SK-N-DZ (cell line): ENCODE measurements at regions not wholly inside any gene's neighbourhood (a gene's known extent, or its start where the extent isn't known, plus 50 kb on each side); places are given as distances from the start of the nearest gene placed in this dataset.

Experiments
- DNase-seq: peaks from one replicate; pipeline ENCODE4 v3.0.0-alpha.2; 2015; ENCODE audit warnings: low spot score

DNA sequence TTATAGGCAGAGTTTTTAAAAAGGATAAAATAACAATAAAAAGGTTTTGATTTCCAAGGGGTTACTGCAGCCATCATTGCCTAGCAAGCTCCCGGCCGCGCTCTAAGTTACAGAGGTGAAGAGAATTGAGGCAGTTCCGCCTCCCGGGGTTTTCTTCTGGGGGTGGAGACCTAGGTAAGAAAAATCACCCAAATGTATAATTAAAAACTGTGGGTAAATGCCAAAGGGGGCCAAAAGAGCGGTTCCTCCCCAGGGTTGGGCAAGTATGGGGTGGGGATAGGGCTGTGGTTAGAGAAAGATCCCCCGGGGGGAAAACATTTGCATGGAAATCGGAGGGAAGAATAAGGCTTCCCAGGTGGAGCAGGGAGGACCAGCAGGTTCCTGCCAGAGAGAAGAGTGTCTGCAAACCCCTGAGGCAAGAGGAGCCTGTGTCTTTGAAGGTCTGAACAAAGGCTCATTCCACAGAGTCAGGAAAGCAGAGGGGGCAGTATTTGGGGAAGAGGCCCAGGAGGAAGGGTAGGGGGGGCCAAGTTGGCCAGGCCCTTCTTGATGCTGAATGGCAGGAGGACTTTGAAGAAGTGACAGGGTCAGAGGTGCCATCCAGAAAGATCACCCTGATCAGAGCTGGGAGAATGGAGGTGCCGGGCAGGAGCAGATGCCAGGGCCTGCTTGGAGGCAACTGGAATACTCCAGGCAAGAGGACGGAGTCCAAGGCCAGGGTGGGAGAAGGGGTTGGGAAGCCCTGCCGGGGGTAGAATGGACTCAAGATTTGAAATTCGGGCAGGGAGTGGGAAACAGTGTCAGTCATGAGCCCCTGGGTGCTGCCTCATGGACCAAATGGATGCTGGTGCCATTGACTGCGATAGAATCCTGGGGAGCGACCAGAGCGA lies 152.9 kb upstream of the RGMA start:
- DNase-seq = no peak

DNA sequence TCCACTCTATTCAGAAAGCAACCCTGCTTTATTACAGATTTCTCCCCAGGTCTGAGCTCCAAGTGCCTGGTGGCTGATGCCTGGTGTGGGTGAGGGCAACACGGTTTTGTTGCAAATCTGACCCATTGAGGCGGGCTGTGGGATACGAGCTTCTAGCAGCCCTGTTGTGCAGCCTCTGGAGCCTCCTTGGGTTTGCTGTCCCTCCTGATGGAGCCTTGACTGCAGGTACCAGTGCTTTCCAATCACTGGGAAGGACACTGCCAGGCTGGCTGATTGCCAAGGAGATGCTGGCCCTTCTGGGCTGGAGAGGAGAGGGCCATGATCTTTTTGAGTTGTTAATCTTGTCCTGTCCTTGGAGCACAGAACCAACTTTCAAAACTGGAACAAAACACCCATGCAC lies 151.0 kb upstream of the RGMA start:
- DNase-seq = no peak

DNA sequence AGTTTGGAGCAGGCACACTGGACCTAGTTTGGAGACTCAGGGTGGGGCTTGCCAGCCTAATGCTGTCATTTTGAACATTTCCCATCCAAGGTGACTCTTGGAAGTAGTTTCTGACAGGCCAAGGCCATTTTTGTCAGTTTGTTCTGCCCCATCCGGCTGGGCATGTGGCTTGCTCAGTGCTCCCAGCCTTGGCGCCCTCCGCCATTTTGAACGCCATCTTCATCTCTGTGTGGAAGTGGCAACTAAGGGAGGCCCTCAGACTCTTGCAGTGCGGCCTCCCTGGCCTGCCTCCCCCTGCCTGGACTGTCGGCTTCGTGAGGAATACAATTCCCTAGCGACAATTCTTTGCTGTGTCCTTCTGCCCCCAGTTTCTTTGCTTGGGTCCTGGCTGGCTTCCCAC lies 150.6 kb upstream of the RGMA start:
- no peak for DNase-seq

DNA sequence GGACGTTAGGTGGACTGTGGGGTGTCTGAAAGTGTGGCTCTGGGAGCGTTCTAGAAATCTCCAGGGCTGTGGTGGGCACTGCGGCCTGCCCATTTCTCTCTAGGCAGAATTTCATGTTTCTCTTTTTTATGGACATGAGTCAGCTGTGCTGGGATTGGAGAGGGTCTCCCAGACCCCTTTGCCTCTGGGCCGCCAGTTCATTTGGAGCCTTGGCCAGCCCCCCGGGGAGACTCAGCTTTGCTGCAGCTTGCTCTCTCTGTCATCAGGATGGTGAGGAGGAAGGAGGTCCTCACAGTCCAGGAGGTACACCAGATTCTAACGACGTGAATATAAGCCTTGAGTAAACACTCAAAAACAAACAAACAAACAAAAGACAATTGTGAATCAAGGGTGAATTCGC lies 149.6 kb upstream of the RGMA start:
- no peak for DNase-seq

DNA sequence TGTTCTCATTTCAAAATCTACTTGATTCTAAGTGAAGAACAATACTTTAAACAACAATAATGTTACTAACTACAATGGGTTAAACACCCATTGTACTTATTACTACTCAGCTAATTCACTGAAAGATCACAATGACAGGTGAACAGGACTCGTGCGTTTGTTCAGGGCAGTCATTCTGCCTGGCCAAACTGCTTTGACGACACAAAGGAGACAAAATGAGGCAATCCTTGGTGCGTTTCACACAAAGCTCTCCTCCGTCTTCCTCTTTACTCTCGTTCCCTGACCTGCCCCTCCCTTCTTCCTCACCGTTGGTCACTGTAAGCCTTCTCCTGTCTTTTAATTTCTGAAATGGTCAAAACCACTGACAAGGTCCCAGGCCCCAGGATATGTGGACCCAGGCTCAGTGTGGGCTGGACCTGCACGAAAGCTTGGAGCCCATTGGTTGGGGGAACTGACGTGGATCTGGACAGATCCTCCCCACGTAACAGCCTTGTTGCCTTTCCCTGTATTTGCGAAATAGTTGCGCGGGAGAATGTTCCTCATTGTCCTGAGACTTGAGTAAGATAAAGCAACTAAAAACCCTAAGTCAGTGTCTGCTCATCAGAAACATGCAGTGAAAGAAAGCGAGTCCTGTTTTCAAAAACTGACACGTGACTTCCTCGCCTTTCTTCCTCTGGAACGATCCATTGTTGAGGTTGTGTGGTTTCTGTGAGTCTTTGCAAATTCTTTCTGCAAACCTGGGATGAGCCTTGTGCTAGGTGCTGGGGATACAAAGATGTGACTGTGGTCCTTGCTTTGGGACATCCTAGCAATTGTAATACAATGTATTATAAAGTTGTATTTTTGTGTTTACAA lies 147.1 kb upstream of the RGMA start:
- DNase-seq = no peak

DNA sequence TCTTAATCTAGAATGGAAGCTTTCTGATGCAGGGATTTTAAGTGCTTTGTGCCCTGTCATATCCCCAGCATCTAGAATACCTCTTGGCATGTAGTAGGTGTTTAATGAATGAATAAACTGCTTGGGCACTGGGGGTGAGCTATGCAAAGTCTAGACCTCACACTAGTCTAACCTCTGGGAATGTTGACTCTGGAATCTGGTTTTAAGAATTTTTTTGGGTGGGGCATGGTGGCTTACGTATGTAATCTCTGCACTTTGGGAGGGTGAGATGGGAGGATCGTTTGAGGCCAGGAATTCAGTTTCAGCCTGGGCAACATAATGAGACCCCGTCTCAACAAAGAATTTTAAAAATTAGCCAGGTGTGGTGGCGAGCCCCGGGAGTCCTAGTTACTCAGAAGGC lies 146.3 kb upstream of the RGMA start:
- no peak for DNase-seq

DNA sequence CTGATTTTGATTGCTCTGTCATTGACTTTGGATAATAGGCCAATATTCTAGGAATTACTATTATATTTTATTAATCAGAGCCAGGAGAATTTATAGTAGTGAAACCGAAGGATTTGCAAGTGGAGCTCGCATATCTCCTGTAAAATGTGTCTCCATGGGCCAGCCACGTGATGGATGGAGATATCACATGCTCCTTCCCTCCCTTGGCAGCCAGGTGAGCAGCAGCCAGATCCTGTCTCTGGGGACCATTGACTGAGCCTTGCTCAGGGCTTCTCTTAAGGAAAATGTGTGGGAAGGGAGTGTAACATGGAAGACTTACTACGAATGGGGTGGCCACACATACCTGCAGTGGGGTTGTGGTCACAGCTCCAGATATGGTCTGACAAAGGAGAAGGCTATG lies 144.7 kb upstream of the RGMA start:
- DNase-seq = no peak

DNA sequence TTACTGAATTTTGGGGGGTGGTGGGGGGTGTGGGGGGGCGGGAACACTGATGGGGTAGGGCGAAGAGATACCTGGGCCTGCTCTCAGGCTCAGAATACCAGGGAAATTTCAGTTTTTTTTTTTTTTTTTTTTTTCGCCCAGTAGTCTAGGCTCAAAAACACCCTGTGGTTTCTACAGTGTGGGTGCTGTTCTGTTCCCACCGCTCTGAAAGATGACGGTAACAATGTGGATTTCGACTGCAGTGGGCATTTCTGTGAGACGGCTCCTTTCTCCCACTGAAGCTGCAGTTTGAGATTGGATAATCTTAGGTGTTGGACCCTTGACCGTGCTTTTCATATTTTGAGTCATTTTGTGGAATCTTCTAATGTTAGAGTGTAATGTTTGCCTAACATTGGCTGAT lies 143.8 kb upstream of the RGMA start:
- DNase-seq = no peak

DNA sequence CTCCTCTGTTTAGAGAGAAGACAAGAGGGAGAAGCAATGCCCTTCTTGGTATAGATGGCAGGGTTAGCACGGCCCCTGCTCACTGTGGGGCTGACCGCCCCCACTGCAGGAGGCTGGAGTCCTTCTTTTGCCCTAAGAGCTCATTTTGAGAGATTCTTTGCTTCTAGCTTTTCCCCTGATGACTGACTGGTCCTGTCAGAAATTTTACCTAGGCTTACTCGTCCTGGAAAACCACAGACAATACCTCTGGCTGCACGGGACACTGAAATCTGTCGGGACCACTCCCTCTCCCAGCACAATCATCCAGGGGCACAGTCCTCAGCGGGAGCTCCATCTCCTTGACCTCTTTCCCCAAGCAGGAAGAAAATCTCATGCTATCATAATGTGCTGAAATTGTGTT lies 143.0 kb upstream of the RGMA start:
- DNase-seq = no peak

DNA sequence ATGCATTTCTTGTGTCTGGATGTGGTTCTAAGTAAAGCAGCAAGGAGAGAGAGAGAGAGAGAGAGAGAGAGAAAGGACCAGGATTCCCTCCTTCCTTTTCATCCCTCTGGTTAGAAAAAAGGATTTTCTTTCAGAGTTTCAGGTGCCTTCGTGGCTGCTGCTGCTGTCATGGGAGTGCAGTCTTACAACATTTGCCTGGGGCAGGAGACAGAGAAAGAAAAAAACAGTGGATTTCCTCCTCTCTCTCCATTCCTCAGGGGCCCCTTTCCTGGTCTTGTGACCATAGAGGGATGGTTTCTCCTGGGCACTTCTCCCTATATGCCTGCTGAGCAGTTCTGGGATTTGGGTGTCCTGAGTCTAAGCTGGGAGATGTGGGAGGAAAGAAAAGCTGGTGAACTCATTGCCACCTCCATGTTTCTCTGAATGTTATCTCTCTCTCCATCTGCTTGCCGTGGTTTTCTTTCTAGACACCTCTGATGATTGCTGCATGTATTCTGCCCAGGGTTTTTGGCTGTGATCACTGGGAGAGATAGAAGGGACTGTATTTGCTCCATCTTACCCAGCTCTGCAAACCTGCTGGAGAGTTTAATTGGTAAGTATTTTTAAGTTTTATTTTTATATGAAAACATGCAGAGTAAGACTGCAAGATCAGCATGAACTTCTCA lies 142.4 kb upstream of the RGMA start:
- no peak for DNase-seq

DNA sequence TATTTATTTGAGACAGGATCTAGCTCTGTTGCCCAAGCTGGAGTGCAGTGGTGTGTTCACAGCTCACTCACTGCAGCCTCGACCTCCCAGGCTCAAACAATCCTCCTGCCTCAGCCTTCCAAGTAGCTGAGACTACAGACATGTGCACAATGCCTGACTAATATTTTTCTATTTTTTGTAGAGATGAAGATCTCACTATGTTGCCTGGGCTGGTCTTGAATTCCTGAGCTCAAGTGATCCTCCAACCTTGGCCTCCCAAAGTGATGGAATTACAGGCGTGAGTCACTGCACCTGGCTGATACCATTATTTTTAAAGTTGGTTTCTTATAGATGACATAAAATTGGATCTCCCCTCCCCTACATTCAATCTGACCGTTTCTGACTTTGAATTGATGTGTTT lies 139.5 kb upstream of the RGMA start:
- no peak for DNase-seq

DNA sequence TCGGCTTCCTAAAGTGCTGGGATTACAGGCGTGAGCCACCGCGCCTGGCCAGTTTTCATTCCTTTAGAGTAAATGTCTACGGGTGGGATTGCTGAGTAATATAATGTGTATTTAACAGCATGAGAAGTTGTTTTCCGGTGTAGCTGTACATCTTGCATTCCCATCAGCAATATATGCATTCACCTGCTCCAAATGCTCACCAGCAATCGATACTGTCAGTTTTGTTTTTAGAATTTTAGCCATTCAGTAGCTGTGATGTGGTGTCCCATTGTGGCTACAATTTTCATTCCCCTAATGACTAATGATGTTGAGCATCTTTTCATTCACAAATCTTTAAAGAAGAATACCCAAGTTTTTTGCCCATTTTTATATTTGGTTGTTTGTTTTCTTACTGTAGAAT lies 134.8 kb upstream of the RGMA start:
- no peak for DNase-seq

DNA sequence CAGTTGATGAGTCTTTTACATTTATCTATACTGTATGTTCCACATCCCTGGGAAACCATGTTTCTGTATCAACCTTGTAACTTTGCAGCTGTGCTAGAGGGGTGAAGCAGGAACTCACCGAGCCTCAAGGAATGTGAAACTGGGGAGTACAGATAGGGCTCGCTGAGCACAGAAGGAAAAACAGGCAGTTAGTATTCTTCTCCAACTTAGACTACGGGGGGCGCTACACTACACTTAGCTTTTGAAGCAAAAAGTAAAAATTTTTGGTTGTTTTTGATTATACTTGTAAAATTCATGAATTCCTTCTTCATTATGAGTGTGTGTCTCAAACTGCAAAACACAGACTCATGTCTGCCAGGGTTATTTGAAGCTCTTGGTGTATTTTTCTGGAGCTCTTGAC lies 132.7 kb upstream of the RGMA start:
- DNase-seq = no peak

DNA sequence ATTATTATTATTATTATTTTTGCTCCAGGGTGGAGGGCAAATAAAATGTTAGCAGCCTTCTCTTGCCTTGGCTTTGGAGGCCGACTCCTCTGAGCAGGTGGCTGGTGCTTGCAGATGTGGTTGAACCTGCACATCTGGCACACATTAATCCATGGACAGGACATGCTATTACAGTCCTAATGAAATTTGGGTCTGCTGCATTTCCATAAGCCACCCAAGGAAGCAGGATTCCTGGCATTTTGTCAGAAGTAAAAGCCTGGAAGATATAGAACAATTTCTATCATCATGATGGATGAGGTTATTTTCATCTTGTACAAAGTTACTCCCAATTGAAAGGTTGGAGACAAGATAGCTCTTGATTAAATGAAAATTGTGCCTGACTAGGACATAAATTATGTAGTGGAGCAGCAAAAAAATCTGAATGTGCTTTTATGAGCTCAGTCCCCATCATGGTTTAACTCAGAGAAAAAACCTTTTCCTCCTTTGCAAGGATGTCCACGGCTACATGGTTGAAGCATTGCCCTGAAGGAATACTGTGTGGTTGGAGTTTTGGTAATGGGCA lies 130.9 kb upstream of the RGMA start:
- no peak for DNase-seq

DNA sequence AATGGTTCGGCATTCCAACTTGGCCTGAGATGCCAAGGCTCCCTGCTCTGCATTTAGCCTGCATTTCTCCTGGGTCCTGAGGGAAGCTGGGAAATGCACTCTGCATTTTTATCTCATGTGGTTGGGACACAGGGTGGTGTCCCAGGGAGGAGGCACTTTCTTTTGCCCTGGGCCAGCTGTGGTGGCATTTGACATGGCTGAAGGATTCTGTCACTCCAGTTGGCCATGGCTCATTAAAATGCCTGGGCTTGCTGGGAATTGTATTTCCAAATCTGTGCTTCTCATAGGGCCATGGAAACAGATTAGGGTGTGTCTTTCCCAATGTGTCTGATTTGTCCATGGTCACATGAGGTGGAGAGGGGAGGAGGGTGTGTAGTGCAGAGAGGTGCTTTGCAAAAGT lies 128.3 kb upstream of the RGMA start:
- DNase-seq = no peak

DNA sequence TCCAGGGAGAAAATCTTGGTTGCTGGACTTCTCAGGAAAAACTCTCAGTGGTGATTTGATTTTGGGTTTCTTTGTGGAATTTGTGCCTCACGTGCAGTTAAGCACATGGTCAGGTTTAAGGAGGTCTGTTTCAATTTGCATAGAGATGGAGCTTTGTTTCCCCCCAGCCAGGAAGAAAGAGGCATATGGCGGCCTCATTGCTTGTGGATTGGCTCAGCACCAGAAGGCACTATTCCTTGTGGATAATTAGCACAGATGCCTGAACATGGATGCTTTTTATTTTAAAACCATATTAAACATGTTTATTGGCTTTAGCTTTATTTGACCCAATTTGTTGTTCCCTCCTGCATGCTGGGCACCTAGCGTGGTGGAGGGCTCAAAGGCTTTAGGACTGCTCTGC lies 125.1 kb upstream of the RGMA start:
- DNase-seq = no peak

DNA sequence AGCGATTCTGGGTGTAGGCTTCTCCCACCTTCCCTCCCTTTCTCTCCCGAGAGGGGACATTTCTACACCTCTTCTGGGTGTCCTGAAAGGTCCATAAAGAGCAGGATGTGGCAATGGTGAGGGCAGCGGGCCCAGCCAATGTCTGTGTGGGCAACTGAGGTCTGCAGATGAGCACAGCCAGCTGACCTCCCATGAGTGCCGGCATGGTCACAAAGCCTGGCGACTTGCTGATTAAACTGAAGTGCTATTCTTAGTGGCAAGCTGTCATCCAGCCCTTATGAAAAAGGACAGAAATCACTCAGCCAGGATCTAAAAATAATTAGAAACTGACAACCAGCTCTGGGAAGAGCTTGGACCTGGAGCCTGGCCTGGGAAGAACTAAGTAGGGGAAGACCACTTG lies 124.3 kb upstream of the RGMA start:
- no peak for DNase-seq

DNA sequence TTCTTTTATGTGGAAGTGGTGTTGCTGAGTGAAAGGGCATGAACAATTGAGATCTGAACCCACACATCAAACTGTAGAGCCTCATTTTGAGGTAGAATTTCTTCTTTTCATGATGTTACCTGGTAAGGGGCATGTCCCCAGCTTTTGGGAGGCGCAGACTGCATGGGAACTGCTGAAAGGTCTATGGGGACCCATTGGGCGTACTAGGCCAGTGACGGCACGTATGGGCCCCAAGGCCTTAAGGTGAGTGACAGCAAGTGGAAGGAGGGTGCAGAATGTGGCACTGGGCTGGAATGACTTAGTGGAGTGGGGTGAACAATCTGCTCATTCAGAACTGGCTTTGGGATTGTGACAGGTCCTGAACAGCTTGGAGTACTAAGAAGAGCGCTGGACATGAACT lies 123.6 kb upstream of the RGMA start:
- no peak for DNase-seq

DNA sequence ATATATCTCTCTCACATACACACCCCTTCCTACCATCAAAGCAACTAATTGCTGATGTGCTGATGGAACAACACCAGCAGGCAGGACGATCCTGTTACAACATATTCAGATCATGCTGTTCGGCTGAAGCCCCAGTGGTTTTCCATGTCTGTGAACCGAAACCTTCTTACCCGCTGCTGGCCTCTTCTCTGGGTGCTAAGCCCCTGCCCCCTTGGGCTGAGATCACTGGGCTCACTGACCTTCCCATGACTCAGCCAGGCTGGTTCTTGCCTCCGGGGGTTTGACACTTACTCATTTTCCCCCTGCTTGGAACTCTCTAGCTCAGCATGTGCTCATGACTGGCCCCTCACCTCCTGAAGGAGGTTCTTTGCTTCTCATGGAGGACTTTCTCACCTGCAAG lies 122.0 kb upstream of the RGMA start:
- DNase-seq = no peak

DNA sequence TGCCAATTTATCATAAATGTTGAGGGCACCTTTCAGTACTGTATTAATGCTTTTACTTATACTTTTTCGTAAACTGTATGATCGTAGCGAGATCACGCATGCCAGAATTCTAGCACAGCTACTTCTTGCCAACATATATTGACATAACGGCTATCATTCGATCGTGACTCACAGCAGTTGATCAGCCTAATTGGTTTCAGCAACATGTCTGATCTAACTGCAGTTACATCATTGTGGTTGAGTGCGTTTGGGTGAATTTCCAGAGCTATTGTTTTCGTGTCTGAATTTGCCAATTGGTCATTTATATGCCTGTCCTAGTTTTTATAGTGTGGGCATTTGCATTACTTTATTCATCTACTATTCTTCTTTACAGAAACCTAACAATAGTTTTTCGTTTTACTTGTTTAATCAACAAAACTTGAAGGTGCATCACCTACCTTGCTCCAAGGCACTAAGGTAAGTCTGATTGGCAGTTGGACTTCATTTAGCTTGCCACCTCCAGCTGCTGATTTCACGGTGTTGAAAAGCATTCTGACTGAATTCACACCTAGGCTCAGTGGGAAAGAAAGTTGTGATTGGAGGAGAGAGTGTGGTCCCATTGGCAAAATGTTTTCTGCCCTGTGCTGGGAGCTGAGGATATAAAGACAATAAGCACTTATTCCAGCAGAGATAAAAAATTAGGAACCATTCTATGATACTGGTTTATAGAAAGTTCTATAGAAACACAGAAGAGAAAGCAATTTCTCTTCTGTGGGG lies 120.9 kb upstream of the RGMA start:
- no peak for DNase-seq

DNA sequence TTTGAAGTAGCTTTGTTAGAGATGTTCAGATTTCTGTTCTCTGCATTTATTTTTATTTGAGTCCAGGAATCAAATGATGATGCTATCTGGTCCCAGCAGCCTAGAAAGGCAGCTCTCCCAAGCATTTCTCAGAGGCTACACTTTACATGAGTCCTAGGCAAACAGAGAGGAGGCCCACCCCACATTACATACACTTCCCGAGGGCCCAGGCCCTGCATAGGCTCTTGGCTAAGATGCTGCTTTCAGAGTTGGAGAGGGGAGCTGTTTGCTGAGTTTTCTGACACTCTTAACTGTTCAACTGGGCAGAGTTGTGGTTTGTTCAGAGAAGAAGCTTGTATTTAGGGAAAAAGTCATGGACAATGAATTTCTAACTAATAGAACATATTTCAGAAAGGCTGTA lies 117.9 kb upstream of the RGMA start:
- no peak for DNase-seq
